ENCODE measurements at regions not wholly inside any gene's neighbourhood (a gene's known extent, or its start where the extent isn't known, plus 50 kb on each side); places are given as distances from the start of the nearest gene placed in this dataset.

- no peak for DNase-seq
Observed at GRCh38 chr18:76567835-76568445, 72.9 kb upstream of the ZNF516 start.

GRCh38 chr18:76566987-76567386 lies 71.9 kb upstream of the ZNF516 start:
- no peak for DNase-seq

- DNase-seq: peak in 1 of 2 donors; percentile 11
Observed at GRCh38 chr18:76565238-76566173, 70.5 kb upstream of the ZNF516 start.

- no peak for DNase-seq
Observed at GRCh38 chr18:76564655-76565237, 69.7 kb upstream of the ZNF516 start.

GRCh38 chr18:76564117-76564516 lies 69.1 kb upstream of the ZNF516 start:
- no peak for DNase-seq

GRCh38 chr18:76562286-76563122 lies 67.5 kb upstream of the ZNF516 start:
- DNase-seq: no peak

GRCh38 chr18:76558881-76559667 lies 64.0 kb upstream of the ZNF516 start:
- DNase-seq: no peak

GRCh38 chr18:76557026-76557575 lies 62.1 kb upstream of the ZNF516 start:
- no peak for DNase-seq

- no peak for DNase-seq
Observed at GRCh38 chr18:76554547-76555222, 59.6 kb upstream of the ZNF516 start.

GRCh38 chr18:76553715-76554546 lies 58.9 kb upstream of the ZNF516 start:
- no peak for DNase-seq

- no peak for DNase-seq
Observed at GRCh38 chr18:76548541-76548940, 53.5 kb upstream of the ZNF516 start.

- no peak for DNase-seq
Observed at GRCh38 chr18:76547296-76547695, 52.3 kb upstream of the ZNF516 start.

GRCh38 chr18:76546436-76546835 lies 51.4 kb upstream of the ZNF516 start:
- no peak for DNase-seq

GRCh38 chr18:76546088-76546435 lies 51.0 kb upstream of the ZNF516 start:
- DNase-seq: no peak

GRCh38 chr18:76545433-76546087 lies 50.5 kb upstream of the ZNF516 start:
- no peak for DNase-seq

GRCh38 chr18:76544511-76545345 lies 49.7 kb upstream of the ZNF516 start:
- DNase-seq: no peak
